ENCODE measurements at regions not wholly inside any gene's neighbourhood (a gene's known extent, or its start where the extent isn't known, plus 50 kb on each side); places are given as distances from the start of the nearest gene placed in this dataset.
A peak's percentile ranks its signal among the peaks of the same experiment; 100 is the strongest.

DNA sequence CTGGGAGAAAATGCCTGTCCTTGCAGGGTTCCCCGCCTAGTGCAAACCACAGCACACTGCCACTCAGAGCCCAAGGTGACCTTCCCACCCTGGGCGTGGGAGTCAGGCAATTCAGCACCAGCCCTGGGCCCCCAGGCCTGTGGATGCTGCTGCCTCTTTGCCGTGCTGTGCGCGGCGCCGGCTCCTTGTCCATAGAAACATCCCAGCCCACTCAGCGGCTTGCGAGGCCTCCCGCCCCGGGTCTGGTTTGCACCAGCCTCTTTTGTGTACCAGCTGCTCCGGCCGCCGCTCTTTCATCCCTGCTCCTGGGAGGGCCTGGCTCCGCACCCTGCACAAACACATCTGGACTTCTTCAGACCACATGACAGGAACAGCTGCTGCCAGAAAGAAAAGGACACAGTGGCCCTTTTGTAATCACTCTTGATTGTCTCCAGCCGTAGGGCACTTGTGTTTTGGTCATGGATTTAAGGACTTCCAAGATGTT, 75.4 kb upstream of the SDK2 start:
- no peaks in the 10 kb centered on the region for H3K9me3 ChIP-seq (ENCODE audit: control insufficient read depth, insufficient read depth, low read length)
- H3K27me3 ChIP-seq (ENCODE audit: control insufficient read depth, insufficient read depth, low read length): no peaks in the 10 kb centered on the region
- Mint-ChIP-seq H3K4me1 (peaks cover 10 to 36% of the 10 kb centered on the region in 2 donors), H3K4me3 (no peak overlapping the region), H3K36me3 (no peaks in the 10 kb centered on the region), H3K27ac (no peak overlapping the region), H3K27me3 (ENCODE audit: low read depth in 2 of 2) (peaks cover 8 to 24% of the 10 kb centered on the region in 2 donors), H3K9me3 (no peaks in the 10 kb centered on the region)
- peaks cover 40% of the 10 kb centered on the region for H3K4me1 ChIP-seq (ENCODE audit: control insufficient read depth, insufficient read depth, low read length)
- DNase-seq (no peak), ATAC-seq (no peak)
- no peak overlapping the region for H3K4me3 ChIP-seq (ENCODE audit: low read length)
- intact Hi-C loops (cut with micrococcal nuclease): no loop called here
- TF ChIP-seq, protein P1, sequence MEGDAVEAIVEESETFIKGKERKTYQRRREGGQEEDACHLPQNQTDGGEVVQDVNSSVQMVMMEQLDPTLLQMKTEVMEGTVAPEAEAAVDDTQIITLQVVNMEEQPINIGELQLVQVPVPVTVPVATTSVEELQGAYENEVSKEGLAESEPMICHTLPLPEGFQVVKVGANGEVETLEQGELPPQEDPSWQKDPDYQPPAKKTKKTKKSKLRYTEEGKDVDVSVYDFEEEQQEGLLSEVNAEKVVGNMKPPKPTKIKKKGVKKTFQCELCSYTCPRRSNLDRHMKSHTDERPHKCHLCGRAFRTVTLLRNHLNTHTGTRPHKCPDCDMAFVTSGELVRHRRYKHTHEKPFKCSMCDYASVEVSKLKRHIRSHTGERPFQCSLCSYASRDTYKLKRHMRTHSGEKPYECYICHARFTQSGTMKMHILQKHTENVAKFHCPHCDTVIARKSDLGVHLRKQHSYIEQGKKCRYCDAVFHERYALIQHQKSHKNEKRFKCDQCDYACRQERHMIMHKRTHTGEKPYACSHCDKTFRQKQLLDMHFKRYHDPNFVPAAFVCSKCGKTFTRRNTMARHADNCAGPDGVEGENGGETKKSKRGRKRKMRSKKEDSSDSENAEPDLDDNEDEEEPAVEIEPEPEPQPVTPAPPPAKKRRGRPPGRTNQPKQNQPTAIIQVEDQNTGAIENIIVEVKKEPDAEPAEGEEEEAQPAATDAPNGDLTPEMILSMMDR (IDR thresholded peaks at IDR 0.05): no peak
- H3K36me3 ChIP-seq (ENCODE audit: control insufficient read depth, insufficient read depth, low read length): no peaks in the 10 kb centered on the region
- 87% methylated on average over 16 of the region's 16 CpGs for WGBS (ENCODE audit: insufficient coverage)
- no peak overlapping the region for H3K27ac ChIP-seq (ENCODE audit: low read length)

DNA sequence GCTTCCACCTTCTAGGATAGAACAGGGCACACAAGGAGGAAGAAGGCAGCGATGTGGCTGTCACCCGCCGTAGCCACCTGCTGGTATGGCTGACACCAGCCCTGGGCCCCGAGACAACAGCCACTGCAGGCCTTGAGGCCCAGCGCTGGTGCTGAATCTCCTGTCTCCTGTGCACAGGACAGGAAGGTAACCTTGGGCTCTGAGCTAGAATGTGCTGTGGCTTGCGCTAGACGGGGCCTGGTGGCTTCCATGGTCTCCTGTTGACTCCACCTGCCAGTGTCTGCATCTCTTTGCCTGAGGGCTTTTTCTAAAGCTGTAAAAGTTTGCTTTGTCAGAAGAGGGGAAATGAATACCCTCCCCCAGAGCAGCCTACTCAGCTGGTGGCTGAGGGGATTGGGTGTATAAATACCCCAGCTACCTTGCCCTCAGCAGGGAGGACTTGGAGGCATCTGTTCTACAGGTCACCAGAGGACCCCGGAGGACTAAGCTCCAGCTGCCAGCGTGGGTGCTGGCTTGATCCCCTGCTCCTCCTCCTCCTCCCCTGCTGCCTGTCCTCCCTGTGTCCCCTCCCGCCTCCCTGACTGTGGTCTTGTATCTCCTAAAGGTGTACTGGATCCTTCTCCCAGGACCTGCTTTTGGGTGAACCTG, 76.1 kb upstream of the SDK2 start:
- H3K9me3 ChIP-seq (ENCODE audit: control insufficient read depth, insufficient read depth, low read length): no peaks in the 10 kb centered on the region
- H3K27ac ChIP-seq (ENCODE audit: low read length): no peak overlapping the region
- peaks cover 3% of the 10 kb centered on the region for H3K27me3 ChIP-seq (ENCODE audit: control insufficient read depth, insufficient read depth, low read length)
- H3K4me1 Mint-ChIP-seq: peaks cover 10 to 36% of the 10 kb centered on the region in 2 donors
- H3K4me3 ChIP-seq (ENCODE audit: low read length): no peak overlapping the region
- TF ChIP-seq, protein P1 (IDR thresholded peaks at IDR 0.05): no peak
- ATAC-seq (peak; percentile 47 to 64 (median 60)), DNase-seq (peak in 1 of 2 donors; percentile 64)
- H3K4me3 Mint-ChIP-seq: no peak overlapping the region
- intact Hi-C loops (cut with micrococcal nuclease): no loop called here
- no peak overlapping the region for H3K27ac Mint-ChIP-seq
- H3K36me3 ChIP-seq (ENCODE audit: control insufficient read depth, insufficient read depth, low read length): no peaks in the 10 kb centered on the region
- no peaks in the 10 kb centered on the region for H3K36me3 Mint-ChIP-seq
- WGBS (ENCODE audit: insufficient coverage): 76% methylated on average over 10 of the region's 10 CpGs
- H3K9me3 Mint-ChIP-seq: no peaks in the 10 kb centered on the region
- peaks cover 8 to 27% of the 10 kb centered on the region in 2 donors for H3K27me3 Mint-ChIP-seq (ENCODE audit: low read depth in 2 of 2)
- peaks cover 40% of the 10 kb centered on the region for H3K4me1 ChIP-seq (ENCODE audit: control insufficient read depth, insufficient read depth, low read length)

DNA sequence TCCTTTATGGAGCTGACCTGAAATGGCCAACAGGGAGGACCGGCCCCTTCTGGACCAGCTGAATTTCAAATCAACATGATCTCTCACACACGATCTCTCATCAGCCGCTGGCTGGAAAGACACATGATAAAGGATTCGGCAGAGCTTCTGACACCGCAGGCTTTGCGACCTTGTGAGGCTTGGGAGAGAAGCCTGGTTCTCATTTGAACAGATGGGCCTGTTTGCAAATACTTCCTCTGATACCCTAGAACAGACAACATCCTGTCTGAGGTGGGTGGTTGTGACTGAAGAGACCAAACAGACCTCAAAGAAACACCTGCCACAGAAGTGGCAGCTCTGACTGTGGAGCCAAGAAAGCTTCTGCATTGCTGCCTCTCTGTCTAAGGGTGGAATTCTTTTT, 77.9 kb upstream of the SDK2 start:
- no peaks in the 10 kb centered on the region for H3K36me3 ChIP-seq (ENCODE audit: control insufficient read depth, insufficient read depth, low read length)
- peak overlapping the region; percentile 40 for H3K4me3 Mint-ChIP-seq

More for the DNA sequence above, 77.9 kb upstream of the SDK2 start:
- no peaks in the 10 kb centered on the region for H3K9me3 Mint-ChIP-seq
- H3K27me3 ChIP-seq (ENCODE audit: control insufficient read depth, insufficient read depth, low read length): peaks cover 5% of the 10 kb centered on the region
- H3K36me3 Mint-ChIP-seq: no peaks in the 10 kb centered on the region
- peaks cover under 1 to 24% of the 10 kb centered on the region in 2 donors for H3K27me3 Mint-ChIP-seq (ENCODE audit: low read depth in 2 of 2)
- H3K4me3 ChIP-seq (ENCODE audit: low read length): no peak overlapping the region
- H3K27ac Mint-ChIP-seq: peak overlapping the region in 1 of 2 donors; percentile 56
- H3K9me3 ChIP-seq (ENCODE audit: control insufficient read depth, insufficient read depth, low read length): no peaks in the 10 kb centered on the region
- H3K4me1 Mint-ChIP-seq: peaks cover 10 to 36% of the 10 kb centered on the region in 2 donors
- TF ChIP-seq, protein P1 (IDR thresholded peaks at IDR 0.05): no peak
- intact Hi-C loops (cut with micrococcal nuclease): no loop called here
- H3K27ac ChIP-seq (ENCODE audit: low read length): no peak overlapping the region
- H3K4me1 ChIP-seq (ENCODE audit: control insufficient read depth, insufficient read depth, low read length): peaks cover 40% of the 10 kb centered on the region
- ATAC-seq (peak; percentile 47 to 88 (median 68)), DNase-seq (peak in 1 of 2 donors; percentile 79)
- 16% methylated on average over 6 of the region's 6 CpGs for WGBS (ENCODE audit: insufficient coverage)
